Fibroblast of skin of right biceps (primary cell): ENCODE measurements at regions not wholly inside any gene's neighbourhood (a gene's known extent, or its start where the extent isn't known, plus 50 kb on each side); places are given as distances from the start of the nearest gene placed in this dataset.

ENCODE experiments used
- DNase-seq: peaks from one replicate; pipeline ENCODE4 v3.0.0-alpha.2; 2013

- DNase-seq, result no peak
Observed at GRCh38 chr2:57740891-57741290, 305.7 kb upstream of the VRK2 start.

- DNase-seq, result no peak
Observed at GRCh38 chr2:57753636-57754035, 293.0 kb upstream of the VRK2 start.

GRCh38 chr2:57758686-57759085, 287.9 kb upstream of the VRK2 start:
- DNase-seq, result no peak

GRCh38 chr2:57759131-57759530, 287.5 kb upstream of the VRK2 start:
- DNase-seq, result no peak

GRCh38 chr2:57759822-57760300, 286.7 kb upstream of the VRK2 start:
- DNase-seq, result peak; percentile 77

GRCh38 chr2:57760381-57760801, 286.2 kb upstream of the VRK2 start:
- no peak for DNase-seq

- DNase-seq, result no peak
Observed at GRCh38 chr2:57776916-57777315, 269.7 kb upstream of the VRK2 start.

GRCh38 chr2:57782587-57782986, 264.0 kb upstream of the VRK2 start:
- no peak for DNase-seq

- no peak for DNase-seq
Observed at GRCh38 chr2:57793310-57793709, 253.3 kb upstream of the VRK2 start.

- DNase-seq, result no peak
Observed at GRCh38 chr2:57796527-57796926, 250.1 kb upstream of the VRK2 start.

- DNase-seq, result no peak
Observed at GRCh38 chr2:57798346-57798745, 248.3 kb upstream of the VRK2 start.

- no peak for DNase-seq
Observed at GRCh38 chr2:57802243-57802642, 244.4 kb upstream of the VRK2 start.

- DNase-seq, result no peak
Observed at GRCh38 chr2:57804971-57805370, 241.6 kb upstream of the VRK2 start.

- DNase-seq, result no peak
Observed at GRCh38 chr2:57806449-57806968, 240.1 kb upstream of the VRK2 start.

GRCh38 chr2:57809230-57809629, 237.4 kb upstream of the VRK2 start:
- no peak for DNase-seq

GRCh38 chr2:57821088-57821487, 225.5 kb upstream of the VRK2 start:
- no peak for DNase-seq

- DNase-seq, result no peak
Observed at GRCh38 chr2:57828221-57828620, 218.4 kb upstream of the VRK2 start.

- DNase-seq, result no peak
Observed at GRCh38 chr2:57834666-57835065, 211.9 kb upstream of the VRK2 start.

- DNase-seq, result no peak
Observed at GRCh38 chr2:57842531-57842930, 204.1 kb upstream of the VRK2 start.

GRCh38 chr2:57843158-57843557, 203.4 kb upstream of the VRK2 start:
- no peak for DNase-seq

GRCh38 chr2:57848723-57849122, 197.9 kb upstream of the VRK2 start:
- DNase-seq, result no peak

- DNase-seq, result no peak
Observed at GRCh38 chr2:57849843-57850242, 196.8 kb upstream of the VRK2 start.

- no peak for DNase-seq
Observed at GRCh38 chr2:57850415-57851130, 196.0 kb upstream of the VRK2 start.

GRCh38 chr2:57855212-57855611, 191.4 kb upstream of the VRK2 start:
- DNase-seq, result no peak

- no peak for DNase-seq
Observed at GRCh38 chr2:57859755-57860154, 186.9 kb upstream of the VRK2 start.
